Ectodermal cell (in vitro differentiated cells): ENCODE measurements at regions not wholly inside any gene's neighbourhood (a gene's known extent, or its start where the extent isn't known, plus 50 kb on each side); places are given as distances from the start of the nearest gene placed in this dataset.
"Not testable (repeated sequence)": the region's sequence is repeated elsewhere in the genome, so short reads cannot be mapped to it uniquely, and the experiment has no call there.

Experiments
- H3K27ac ChIP-seq: 2 replicates; pipeline ENCODE4 v1.7.0; 2013; ENCODE audit warnings: mild to moderate bottlenecking, low read depth, low read length; ENCODE audit not compliant: insufficient read depth, poor library complexity, severe bottlenecking
- H3K27me3 ChIP-seq: 2 replicates; pipeline ENCODE4 v1.7.0; 2013; ENCODE audit warnings: mild to moderate bottlenecking, low read length; ENCODE audit not compliant: insufficient read depth, control insufficient read depth, poor library complexity, severe bottlenecking
- H3K36me3 ChIP-seq: one replicate; pipeline ENCODE4 v1.7.0; 2013; ENCODE audit warnings: low read length; ENCODE audit not compliant: control insufficient read depth, insufficient read depth
- H3K4me1 ChIP-seq: one replicate; pipeline ENCODE4 v1.7.0; 2013; ENCODE audit warnings: low read length; ENCODE audit not compliant: control insufficient read depth, insufficient read depth
- H3K4me3 ChIP-seq: 2 replicates; pipeline ENCODE4 v1.7.0; 2013; ENCODE audit warnings: low read depth, low read length, control low read depth; ENCODE audit not compliant: insufficient read depth
- H3K9me3 ChIP-seq: 2 replicates; pipeline ENCODE4 v1.7.0; 2013; ENCODE audit warnings: mild to moderate bottlenecking, low read length, moderate library complexity; ENCODE audit not compliant: control insufficient read depth
- WGBS, 2 experiments: methylation state at CpG; one replicate each; pipeline ENCODE4 v1.1.7; 2013; ENCODE audit warnings: missing lambda C conversion rate in 2 of 2; 5-methylcytosine and 5-hydroxymethylcytosine counted together

DNA sequence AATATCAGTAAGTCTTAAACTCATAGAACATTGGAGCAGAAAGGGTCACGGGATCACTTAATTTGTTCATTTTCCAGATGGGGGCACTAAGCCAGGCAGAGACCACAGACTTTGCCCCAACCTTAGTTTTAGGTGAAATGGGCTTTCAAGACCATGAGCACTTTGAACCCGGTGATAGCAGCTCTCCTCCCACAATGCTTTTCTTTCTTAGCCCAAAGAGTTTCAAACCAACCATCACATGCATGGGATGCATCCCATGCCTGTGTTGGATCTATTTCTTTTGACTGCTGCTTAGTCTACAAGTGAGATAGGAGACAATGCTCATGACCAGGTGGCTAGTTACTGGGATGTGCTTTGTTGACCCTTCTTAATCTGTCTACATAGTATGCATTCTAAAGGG, 240.6 kb downstream of the NUF2 start:
- no peak overlapping the region for H3K4me3 ChIP-seq
- H3K9me3 ChIP-seq, result no peaks in the 10 kb centered on the region
- no peaks in the 10 kb centered on the region for H3K36me3 ChIP-seq
- peaks cover 51% of the 10 kb centered on the region for H3K27me3 ChIP-seq
- WGBS, 2 experiments, result 56 to 66% methylated on average over 2 of the region's 2 CpGs
- no peak overlapping the region for H3K27ac ChIP-seq
- H3K4me1 ChIP-seq, result peaks cover 17% of the 10 kb centered on the region

DNA sequence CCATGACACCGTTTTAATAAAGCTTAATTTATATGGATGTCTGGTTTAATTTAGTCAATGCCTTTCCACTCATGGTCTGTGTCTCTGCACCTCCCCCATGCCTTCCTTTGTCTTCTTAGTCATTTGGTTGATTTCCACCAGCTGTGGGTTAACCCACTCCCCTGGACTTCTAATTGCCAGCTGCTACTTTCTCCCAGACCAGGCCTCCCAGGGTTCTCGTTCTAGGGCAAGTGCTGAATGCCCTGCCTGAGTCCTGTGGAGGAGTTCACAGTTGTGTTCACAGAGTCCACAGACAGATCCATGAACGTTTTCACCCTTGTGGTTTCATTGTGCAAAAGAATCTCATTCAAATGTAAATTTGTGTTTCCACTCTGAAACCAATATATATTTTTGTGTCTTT, 243.4 kb downstream of the NUF2 start:
- H3K27me3 ChIP-seq, result peaks cover 23% of the 10 kb centered on the region
- no peak overlapping the region for H3K27ac ChIP-seq
- no peaks in the 10 kb centered on the region for H3K36me3 ChIP-seq
- 46 to 60% methylated on average over 3 of the region's 3 CpGs for WGBS, 2 experiments
- H3K4me3 ChIP-seq, result no peak overlapping the region
- peaks cover 17% of the 10 kb centered on the region for H3K4me1 ChIP-seq
- no peaks in the 10 kb centered on the region for H3K9me3 ChIP-seq

DNA sequence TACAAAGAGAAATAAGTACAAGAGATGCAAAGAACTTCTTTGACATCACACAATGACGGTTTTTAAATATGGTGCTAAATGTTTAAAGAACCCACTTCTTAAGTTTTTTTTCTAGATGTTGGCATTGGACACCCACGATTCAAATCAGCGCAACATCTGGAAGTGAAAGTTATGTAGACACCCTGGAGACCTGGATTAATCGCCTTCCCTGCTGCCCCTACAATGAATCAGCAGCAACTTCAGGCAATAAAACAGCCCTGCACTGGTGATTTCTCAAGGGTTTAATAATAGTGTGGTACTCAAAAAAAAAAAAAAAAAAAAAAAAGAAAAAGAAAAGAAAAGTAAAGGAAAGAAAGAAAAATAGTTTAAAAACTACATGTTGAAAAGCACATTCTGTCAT, 248.3 kb downstream of the NUF2 start:
- H3K36me3 ChIP-seq, result no peaks in the 10 kb centered on the region
- WGBS, 2 experiments, result 94% methylated on average over 3 to 4 of the region's 4 CpGs
- peaks cover 5% of the 10 kb centered on the region for H3K27me3 ChIP-seq
- no peaks in the 10 kb centered on the region for H3K9me3 ChIP-seq
- H3K4me3 ChIP-seq, result no peak overlapping the region
- peaks cover 5% of the 10 kb centered on the region for H3K4me1 ChIP-seq
- H3K27ac ChIP-seq, result no peak overlapping the region

GRCh38 chr1:163571950-163572349, 250.2 kb downstream of the NUF2 start:
- H3K9me3 ChIP-seq, result no peaks in the 10 kb centered on the region
- H3K27ac ChIP-seq, result no peak overlapping the region
- H3K36me3 ChIP-seq, result no peaks in the 10 kb centered on the region
- H3K27me3 ChIP-seq, result no peaks in the 10 kb centered on the region
- H3K4me3 ChIP-seq, result no peak overlapping the region
- WGBS, 2 experiments, result 89 to 93% methylated on average over 4 of the region's 4 CpGs
- no peaks in the 10 kb centered on the region for H3K4me1 ChIP-seq

- no peaks in the 10 kb centered on the region for H3K27me3 ChIP-seq
- no peak overlapping the region for H3K4me3 ChIP-seq
- H3K4me1 ChIP-seq, result no peaks in the 10 kb centered on the region
- 92 to 95% methylated on average over 6 of the region's 6 CpGs for WGBS, 2 experiments
- H3K36me3 ChIP-seq, result no peaks in the 10 kb centered on the region
- no peaks in the 10 kb centered on the region for H3K9me3 ChIP-seq
- H3K27ac ChIP-seq, result no peak overlapping the region
Observed at GRCh38 chr1:163574119-163574518, 252.4 kb downstream of the NUF2 start.

DNA sequence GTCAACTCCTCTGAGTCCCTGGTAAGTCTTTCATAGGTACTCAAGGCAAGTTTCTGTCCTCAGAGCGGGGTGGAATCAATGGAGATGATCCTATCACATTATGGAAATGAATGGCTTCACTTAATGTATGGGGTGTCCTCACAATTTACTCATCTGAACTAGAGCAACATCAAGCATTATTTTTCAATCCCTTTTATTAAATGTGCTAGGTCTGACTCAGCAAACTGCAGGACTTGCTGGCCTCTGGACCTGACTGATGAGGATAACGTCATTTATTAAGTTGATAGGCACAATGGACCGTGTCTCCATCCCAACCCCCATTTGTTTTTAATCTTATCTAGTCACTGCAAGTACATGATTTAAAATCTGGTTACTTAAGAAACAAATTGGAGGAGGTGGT, 259.2 kb downstream of the NUF2 start:
- WGBS, 2 experiments, result 100% methylated on average over 2 of the region's 3 CpGs
- H3K4me1 ChIP-seq, result no peaks in the 10 kb centered on the region

GRCh38 chr1:163583661-163584181, 262.0 kb downstream of the NUF2 start:
- H3K36me3 ChIP-seq, result no peaks in the 10 kb centered on the region
- WGBS, 2 experiments, result 90 to 100% methylated on average over 3 to 4 of the region's 4 CpGs
- no peaks in the 10 kb centered on the region for H3K4me1 ChIP-seq
- H3K27ac ChIP-seq, result no peak overlapping the region
- no peaks in the 10 kb centered on the region for H3K9me3 ChIP-seq
- H3K4me3 ChIP-seq, result no peak overlapping the region
- no peaks in the 10 kb centered on the region for H3K27me3 ChIP-seq

More for the DNA sequence above, 259.2 kb downstream of the NUF2 start:
- Histone ChIP-seq H3K27ac (no peak overlapping the region), H3K4me3 (no peak overlapping the region), H3K27me3 (no peaks in the 10 kb centered on the region), H3K36me3 (no peaks in the 10 kb centered on the region), H3K9me3 (no peaks in the 10 kb centered on the region)

- Histone ChIP-seq H3K9me3 (no peaks in the 10 kb centered on the region), H3K27me3 (no peaks in the 10 kb centered on the region), H3K4me3 (no peak overlapping the region), H3K4me1 (no peaks in the 10 kb centered on the region), H3K36me3 (no peaks in the 10 kb centered on the region), H3K27ac (no peak overlapping the region)
- 99 to 100% methylated on average over 3 of the region's 3 CpGs for WGBS, 2 experiments
Observed at GRCh38 chr1:163585796-163586195, 264.0 kb downstream of the NUF2 start.

GRCh38 chr1:163588796-163589195, 267.0 kb downstream of the NUF2 start:
- H3K4me1 ChIP-seq, result no peaks in the 10 kb centered on the region
- no peak overlapping the region for H3K4me3 ChIP-seq
- H3K9me3 ChIP-seq, result no peaks in the 10 kb centered on the region
- 88 to 90% methylated on average over 2 of the region's 2 CpGs for WGBS, 2 experiments
- no peak overlapping the region for H3K27ac ChIP-seq
- no peaks in the 10 kb centered on the region for H3K36me3 ChIP-seq
- no peaks in the 10 kb centered on the region for H3K27me3 ChIP-seq

- no peak overlapping the region for H3K4me3 ChIP-seq
- H3K36me3 ChIP-seq, result no peaks in the 10 kb centered on the region
- no peaks in the 10 kb centered on the region for H3K27me3 ChIP-seq
- WGBS, 2 experiments, result 75 to 97% methylated on average over 1 to 2 of the region's 2 CpGs
- no peaks in the 10 kb centered on the region for H3K4me1 ChIP-seq
- no peaks in the 10 kb centered on the region for H3K9me3 ChIP-seq
- no peak overlapping the region for H3K27ac ChIP-seq
Observed at GRCh38 chr1:163589735-163590134, 268.0 kb downstream of the NUF2 start.

DNA sequence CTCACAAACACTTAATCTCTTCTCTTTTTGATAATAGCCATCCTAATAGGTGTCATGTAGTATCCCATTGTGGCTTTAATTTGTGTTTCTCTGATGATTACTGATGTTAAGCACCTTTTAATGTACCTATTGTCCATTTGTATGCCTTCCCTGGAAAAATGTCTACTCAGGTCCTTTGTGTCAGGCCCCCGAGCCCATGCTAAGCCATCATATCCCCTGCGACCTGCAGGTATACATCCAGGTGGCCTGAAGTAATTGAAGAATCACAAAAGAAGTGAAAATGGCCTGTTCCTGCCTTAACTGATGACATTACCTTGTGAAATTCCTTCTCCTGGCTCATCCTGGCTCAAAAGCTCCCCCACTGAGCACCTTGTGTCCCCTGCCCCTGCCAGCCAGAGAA, 269.4 kb downstream of the NUF2 start:
- not testable (repeated sequence) for H3K4me1 ChIP-seq, H3K36me3 ChIP-seq, H3K27me3 ChIP-seq, H3K4me3 ChIP-seq, H3K9me3 ChIP-seq, H3K27ac ChIP-seq
- WGBS, 2 experiments, result 92 to 98% methylated on average over 2 of the region's 2 CpGs
